GM23338 (cell line): ENCODE measurements at regions not wholly inside any gene's neighbourhood (a gene's known extent, or its start where the extent isn't known, plus 50 kb on each side); places are given as distances from the start of the nearest gene placed in this dataset.

Experiments
- ATAC-seq: fragments of 200-7000 bp; cut with Tn5 transposase; 3 replicates; pipeline ENCODE4 v1.9.1; 2020
- DNase-seq: peaks from one replicate; pipeline ENCODE4 v3.0.0-alpha.2; 2015; ENCODE audit warnings: low spot score
- H2AFZ ChIP-seq: fragments of 200-600 bp; sonication (generic); 2 replicates; pipeline ENCODE4 v1.8.0; 2016; ENCODE audit warnings: antibody characterized with exemption, mild to moderate bottlenecking, moderate library complexity
- H3F3A ChIP-seq: fragments of 200-600 bp; sonication (generic); replicated peaks from 2 replicates; pipeline ENCODE4 v1.8.0; 2017; ENCODE audit warnings: antibody characterized with exemption, mixed run types, low read depth
- H3K27ac ChIP-seq: fragments of 200-600 bp; sonication (generic); 2 replicates; pipeline ENCODE4 v1.6.1; 2016; ENCODE audit warnings: low read depth
- H3K27me3 ChIP-seq: fragments of 200-600 bp; sonication (generic); 2 replicates; pipeline ENCODE4 v1.8.0; 2016; ENCODE audit warnings: mild to moderate bottlenecking, mixed run types, moderate library complexity; ENCODE audit not compliant: insufficient read depth
- H3K36me3 ChIP-seq: fragments of 200-600 bp; sonication (generic); 2 replicates; pipeline ENCODE4 v1.8.0; 2016; ENCODE audit warnings: mild to moderate bottlenecking; ENCODE audit not compliant: insufficient read depth
- H3K4me1 ChIP-seq: fragments of 200-600 bp; sonication (generic); 2 replicates; pipeline ENCODE4 v1.8.0; 2016; ENCODE audit warnings: mild to moderate bottlenecking, moderate library complexity; ENCODE audit not compliant: insufficient read depth
- H3K4me2 ChIP-seq: fragments of 200-600 bp; sonication (generic); 2 replicates; pipeline ENCODE4 v1.7.1; 2017; ENCODE audit warnings: mixed run types
- H3K4me3 ChIP-seq: fragments of 200-600 bp; sonication (generic); 2 replicates; pipeline ENCODE4 v1.6.1; 2016; ENCODE audit warnings: mixed run types
- H3K79me2 ChIP-seq: fragments of 200-600 bp; sonication (generic); replicated peaks from 2 replicates; pipeline ENCODE4 v1.8.0; 2017; ENCODE audit warnings: mild to moderate bottlenecking; ENCODE audit not compliant: insufficient read depth
- H3K9me2 ChIP-seq: fragments of 200-600 bp; sonication (generic); 2 replicates; pipeline ENCODE4 v1.8.0; 2017; ENCODE audit not compliant: insufficient read depth
- H4K20me1 ChIP-seq: fragments of 200-600 bp; sonication (generic); replicated peaks from 2 replicates; pipeline ENCODE4 v1.8.0; 2017; ENCODE audit warnings: mild to moderate bottlenecking; ENCODE audit not compliant: insufficient read depth
- H3K27ac Mint-ChIP-seq: 2 replicates; pipeline ENCODE4 v1.8.0; 2020; ENCODE audit warnings: inconsistent platforms, mild to moderate bottlenecking, moderate library complexity, mixed read lengths
- H3K27me3 Mint-ChIP-seq: 3 replicates; pipeline ENCODE4 v1.8.0; 2022; ENCODE audit warnings: low read depth, mild to moderate bottlenecking, moderate library complexity, mixed read lengths, inconsistent platforms; ENCODE audit not compliant: insufficient read depth, poor library complexity
- H3K36me3 Mint-ChIP-seq: 3 replicates; pipeline ENCODE4 v1.8.0; 2021; ENCODE audit warnings: low read depth, mild to moderate bottlenecking, inconsistent platforms, moderate library complexity, mixed read lengths
- H3K4me1 Mint-ChIP-seq: 3 replicates; pipeline ENCODE4 v1.8.0; 2020; ENCODE audit warnings: mild to moderate bottlenecking, inconsistent platforms, mixed read lengths
- H3K4me3 Mint-ChIP-seq: 3 replicates; pipeline ENCODE4 v1.8.0; 2021; ENCODE audit warnings: moderate library complexity, mild to moderate bottlenecking, inconsistent platforms, mixed read lengths
- H3K9me3 Mint-ChIP-seq: 3 replicates; pipeline ENCODE4 v1.8.0; 2020; ENCODE audit warnings: moderate library complexity, mild to moderate bottlenecking, inconsistent platforms, mixed read lengths
- EZH2 ChIP-seq: fragments of 200-600 bp; sonication (generic); IDR thresholded peaks from one replicate; pipeline ENCODE4 v1.8.0; 2017; ENCODE audit warnings: antibody characterized with exemption, mild to moderate bottlenecking, low read depth; ENCODE audit not compliant: unreplicated experiment
- EZH2phosphoT487 ChIP-seq: fragments of 200-600 bp; sonication (generic); IDR thresholded peaks from one replicate; pipeline ENCODE4 v1.8.1; 2018; ENCODE audit warnings: antibody characterized with exemption; ENCODE audit not compliant: unreplicated experiment
- JUNB ChIP-seq: IDR thresholded peaks from one replicate; pipeline ENCODE4 v1.6.1; 2016; ENCODE audit warnings: antibody characterized with exemption; ENCODE audit not compliant: unreplicated experiment
- NANOG ChIP-seq: IDR thresholded peaks from 2 replicates; pipeline ENCODE4 v1.6.1; 2016; ENCODE audit warnings: antibody characterized with exemption, borderline replicate concordance
- STAT1 ChIP-seq: IDR thresholded peaks from one replicate; pipeline ENCODE4 v1.6.1; 2016; ENCODE audit warnings: antibody characterized with exemption; ENCODE audit not compliant: unreplicated experiment
- ZNF114 ChIP-seq: fragments of 250-450 bp; sonication (Bioruptor Pico); IDR thresholded peaks from 2 replicates; pipeline ENCODE4 v1.5.0; 2020; ENCODE audit warnings: mild to moderate bottlenecking, moderate library complexity
- ZNF331 ChIP-seq: fragments of 250-450 bp; sonication (Bioruptor Pico); IDR thresholded peaks from 2 replicates; pipeline ENCODE4 v1.5.0; 2020; ENCODE audit warnings: low read depth, mild to moderate bottlenecking, moderate library complexity
- TF ChIP-seq, protein P1 (sequence below): IDR thresholded peaks from 2 replicates; pipeline ENCODE4 v1.6.1; 2016; ENCODE audit warnings: antibody characterized with exemption
- TF ChIP-seq, protein P2 (sequence below), 2 experiments: fragments of 200-600 bp in 1 of 2; sonication (generic) in 1 of 2; conservative IDR thresholded peaks; 2 replicates each; pipeline versions ENCODE4 v1.5.1 to v1.6.1; 2016 to 2017; ENCODE audit warnings: antibody characterized with exemption in 2 of 2, low read depth in 2 of 2, mild to moderate bottlenecking in 2 of 2, moderate library complexity in 1 of 2
- TF ChIP-seq, protein P3 (sequence below): fragments of 250-450 bp; sonication (Bioruptor Pico); IDR thresholded peaks from 2 replicates; pipeline ENCODE4 v1.5.0; 2020; ENCODE audit warnings: mild to moderate bottlenecking, moderate library complexity

DNA sequence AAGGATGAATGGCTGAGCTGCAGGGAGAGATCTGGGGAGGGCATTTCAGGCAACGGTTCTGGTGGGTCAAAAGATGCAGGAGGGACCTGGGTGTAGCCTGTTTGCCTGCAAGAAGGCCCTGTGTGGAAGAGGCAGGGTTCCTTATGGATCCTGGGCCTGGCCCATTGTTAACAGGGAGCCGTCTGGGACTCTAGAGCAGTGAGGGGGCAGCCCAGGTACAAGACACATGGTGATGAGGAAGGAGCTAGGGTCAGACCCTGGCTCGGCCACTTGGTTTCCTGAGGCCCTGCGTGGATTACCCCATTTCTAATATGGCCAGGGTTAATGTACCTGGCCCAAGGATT, 124.9 kb downstream of the GLI2 start:
- H3K79me2 ChIP-seq: peaks cover 53% of the 10 kb centered on the region
- H3K4me2 ChIP-seq: no peak overlapping the region; the same call in 1 of the 2 replicates
- no peaks in the 10 kb centered on the region for H3K9me3 Mint-ChIP-seq
- peaks cover 44% of the 10 kb centered on the region for H3K4me1 ChIP-seq
- no peak overlapping the region for H3K4me3 Mint-ChIP-seq
- H3K4me1 Mint-ChIP-seq: peaks cover 78% of the 10 kb centered on the region
- no peaks in the 10 kb centered on the region for H3K36me3 ChIP-seq
- no peak overlapping the region for H3K27ac ChIP-seq
- H3F3A ChIP-seq: peaks cover 11% of the 10 kb centered on the region; the same call in 1 of the 2 replicates
- no peak for DNase-seq
- peaks cover 30% of the 10 kb centered on the region for H4K20me1 ChIP-seq
- no peak overlapping the region for H2AFZ ChIP-seq
- H3K27me3 ChIP-seq: no peaks in the 10 kb centered on the region
- TF ChIP-seq, protein P1, sequence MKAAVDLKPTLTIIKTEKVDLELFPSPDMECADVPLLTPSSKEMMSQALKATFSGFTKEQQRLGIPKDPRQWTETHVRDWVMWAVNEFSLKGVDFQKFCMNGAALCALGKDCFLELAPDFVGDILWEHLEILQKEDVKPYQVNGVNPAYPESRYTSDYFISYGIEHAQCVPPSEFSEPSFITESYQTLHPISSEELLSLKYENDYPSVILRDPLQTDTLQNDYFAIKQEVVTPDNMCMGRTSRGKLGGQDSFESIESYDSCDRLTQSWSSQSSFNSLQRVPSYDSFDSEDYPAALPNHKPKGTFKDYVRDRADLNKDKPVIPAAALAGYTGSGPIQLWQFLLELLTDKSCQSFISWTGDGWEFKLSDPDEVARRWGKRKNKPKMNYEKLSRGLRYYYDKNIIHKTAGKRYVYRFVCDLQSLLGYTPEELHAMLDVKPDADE: no peak
- no peak for TF ChIP-seq STAT1
- TF ChIP-seq NANOG: no peak
- peaks cover 30% of the 10 kb centered on the region for H3K27me3 Mint-ChIP-seq
- no peaks in the 10 kb centered on the region for H3K9me2 ChIP-seq
- H3K27ac Mint-ChIP-seq: no peak overlapping the region
- no peak for ATAC-seq
- peaks cover 5% of the 10 kb centered on the region; the same call in 2 of the 3 replicates for H3K36me3 Mint-ChIP-seq
- H3K4me3 ChIP-seq: no peak overlapping the region

DNA sequence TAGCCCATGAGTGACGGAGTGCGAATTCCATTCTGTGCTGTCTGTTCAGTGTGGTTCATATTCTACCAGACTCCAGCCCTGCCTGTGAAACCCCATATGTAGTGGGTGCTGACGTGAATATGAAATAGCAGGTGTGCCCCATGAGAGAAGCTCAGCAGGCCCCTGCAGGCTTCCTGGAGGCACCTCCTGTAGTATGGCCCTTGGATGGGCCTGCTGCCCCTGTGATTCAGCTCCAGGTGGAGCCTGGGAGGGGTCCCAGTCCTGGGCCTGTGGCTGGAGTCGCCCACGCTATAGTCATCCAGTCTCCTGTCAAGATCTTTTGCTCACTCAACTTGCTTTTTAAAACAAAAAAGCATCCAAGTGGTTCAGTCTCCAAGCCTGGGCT, 125.5 kb downstream of the GLI2 start:
- H3K4me2 ChIP-seq: peak overlapping the region; percentile 51; the same call in 1 of the 2 replicates
- H3K9me2 ChIP-seq: no peaks in the 10 kb centered on the region
- ATAC-seq: no peak
- H4K20me1 ChIP-seq: peaks cover 30% of the 10 kb centered on the region
- no peak overlapping the region for H3K27ac Mint-ChIP-seq
- H3F3A ChIP-seq: peaks cover 11% of the 10 kb centered on the region; the same call in 1 of the 2 replicates
- peaks cover 82% of the 10 kb centered on the region for H3K4me1 Mint-ChIP-seq
- peaks cover 44% of the 10 kb centered on the region for H3K4me1 ChIP-seq
- H3K27me3 ChIP-seq: no peaks in the 10 kb centered on the region
- no peak overlapping the region for H3K4me3 ChIP-seq
- no peak for TF ChIP-seq EZH2
- TF ChIP-seq EZH2phosphoT487: no peak
- TF ChIP-seq, protein P2, sequence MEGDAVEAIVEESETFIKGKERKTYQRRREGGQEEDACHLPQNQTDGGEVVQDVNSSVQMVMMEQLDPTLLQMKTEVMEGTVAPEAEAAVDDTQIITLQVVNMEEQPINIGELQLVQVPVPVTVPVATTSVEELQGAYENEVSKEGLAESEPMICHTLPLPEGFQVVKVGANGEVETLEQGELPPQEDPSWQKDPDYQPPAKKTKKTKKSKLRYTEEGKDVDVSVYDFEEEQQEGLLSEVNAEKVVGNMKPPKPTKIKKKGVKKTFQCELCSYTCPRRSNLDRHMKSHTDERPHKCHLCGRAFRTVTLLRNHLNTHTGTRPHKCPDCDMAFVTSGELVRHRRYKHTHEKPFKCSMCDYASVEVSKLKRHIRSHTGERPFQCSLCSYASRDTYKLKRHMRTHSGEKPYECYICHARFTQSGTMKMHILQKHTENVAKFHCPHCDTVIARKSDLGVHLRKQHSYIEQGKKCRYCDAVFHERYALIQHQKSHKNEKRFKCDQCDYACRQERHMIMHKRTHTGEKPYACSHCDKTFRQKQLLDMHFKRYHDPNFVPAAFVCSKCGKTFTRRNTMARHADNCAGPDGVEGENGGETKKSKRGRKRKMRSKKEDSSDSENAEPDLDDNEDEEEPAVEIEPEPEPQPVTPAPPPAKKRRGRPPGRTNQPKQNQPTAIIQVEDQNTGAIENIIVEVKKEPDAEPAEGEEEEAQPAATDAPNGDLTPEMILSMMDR (conservative IDR thresholded peaks at IDR 0.05; ENCODE audit: low read depth in 2 of 2): no peak
- no peak for TF ChIP-seq ZNF331 (CRISPR knock-in tag)
- TF ChIP-seq, protein P3, sequence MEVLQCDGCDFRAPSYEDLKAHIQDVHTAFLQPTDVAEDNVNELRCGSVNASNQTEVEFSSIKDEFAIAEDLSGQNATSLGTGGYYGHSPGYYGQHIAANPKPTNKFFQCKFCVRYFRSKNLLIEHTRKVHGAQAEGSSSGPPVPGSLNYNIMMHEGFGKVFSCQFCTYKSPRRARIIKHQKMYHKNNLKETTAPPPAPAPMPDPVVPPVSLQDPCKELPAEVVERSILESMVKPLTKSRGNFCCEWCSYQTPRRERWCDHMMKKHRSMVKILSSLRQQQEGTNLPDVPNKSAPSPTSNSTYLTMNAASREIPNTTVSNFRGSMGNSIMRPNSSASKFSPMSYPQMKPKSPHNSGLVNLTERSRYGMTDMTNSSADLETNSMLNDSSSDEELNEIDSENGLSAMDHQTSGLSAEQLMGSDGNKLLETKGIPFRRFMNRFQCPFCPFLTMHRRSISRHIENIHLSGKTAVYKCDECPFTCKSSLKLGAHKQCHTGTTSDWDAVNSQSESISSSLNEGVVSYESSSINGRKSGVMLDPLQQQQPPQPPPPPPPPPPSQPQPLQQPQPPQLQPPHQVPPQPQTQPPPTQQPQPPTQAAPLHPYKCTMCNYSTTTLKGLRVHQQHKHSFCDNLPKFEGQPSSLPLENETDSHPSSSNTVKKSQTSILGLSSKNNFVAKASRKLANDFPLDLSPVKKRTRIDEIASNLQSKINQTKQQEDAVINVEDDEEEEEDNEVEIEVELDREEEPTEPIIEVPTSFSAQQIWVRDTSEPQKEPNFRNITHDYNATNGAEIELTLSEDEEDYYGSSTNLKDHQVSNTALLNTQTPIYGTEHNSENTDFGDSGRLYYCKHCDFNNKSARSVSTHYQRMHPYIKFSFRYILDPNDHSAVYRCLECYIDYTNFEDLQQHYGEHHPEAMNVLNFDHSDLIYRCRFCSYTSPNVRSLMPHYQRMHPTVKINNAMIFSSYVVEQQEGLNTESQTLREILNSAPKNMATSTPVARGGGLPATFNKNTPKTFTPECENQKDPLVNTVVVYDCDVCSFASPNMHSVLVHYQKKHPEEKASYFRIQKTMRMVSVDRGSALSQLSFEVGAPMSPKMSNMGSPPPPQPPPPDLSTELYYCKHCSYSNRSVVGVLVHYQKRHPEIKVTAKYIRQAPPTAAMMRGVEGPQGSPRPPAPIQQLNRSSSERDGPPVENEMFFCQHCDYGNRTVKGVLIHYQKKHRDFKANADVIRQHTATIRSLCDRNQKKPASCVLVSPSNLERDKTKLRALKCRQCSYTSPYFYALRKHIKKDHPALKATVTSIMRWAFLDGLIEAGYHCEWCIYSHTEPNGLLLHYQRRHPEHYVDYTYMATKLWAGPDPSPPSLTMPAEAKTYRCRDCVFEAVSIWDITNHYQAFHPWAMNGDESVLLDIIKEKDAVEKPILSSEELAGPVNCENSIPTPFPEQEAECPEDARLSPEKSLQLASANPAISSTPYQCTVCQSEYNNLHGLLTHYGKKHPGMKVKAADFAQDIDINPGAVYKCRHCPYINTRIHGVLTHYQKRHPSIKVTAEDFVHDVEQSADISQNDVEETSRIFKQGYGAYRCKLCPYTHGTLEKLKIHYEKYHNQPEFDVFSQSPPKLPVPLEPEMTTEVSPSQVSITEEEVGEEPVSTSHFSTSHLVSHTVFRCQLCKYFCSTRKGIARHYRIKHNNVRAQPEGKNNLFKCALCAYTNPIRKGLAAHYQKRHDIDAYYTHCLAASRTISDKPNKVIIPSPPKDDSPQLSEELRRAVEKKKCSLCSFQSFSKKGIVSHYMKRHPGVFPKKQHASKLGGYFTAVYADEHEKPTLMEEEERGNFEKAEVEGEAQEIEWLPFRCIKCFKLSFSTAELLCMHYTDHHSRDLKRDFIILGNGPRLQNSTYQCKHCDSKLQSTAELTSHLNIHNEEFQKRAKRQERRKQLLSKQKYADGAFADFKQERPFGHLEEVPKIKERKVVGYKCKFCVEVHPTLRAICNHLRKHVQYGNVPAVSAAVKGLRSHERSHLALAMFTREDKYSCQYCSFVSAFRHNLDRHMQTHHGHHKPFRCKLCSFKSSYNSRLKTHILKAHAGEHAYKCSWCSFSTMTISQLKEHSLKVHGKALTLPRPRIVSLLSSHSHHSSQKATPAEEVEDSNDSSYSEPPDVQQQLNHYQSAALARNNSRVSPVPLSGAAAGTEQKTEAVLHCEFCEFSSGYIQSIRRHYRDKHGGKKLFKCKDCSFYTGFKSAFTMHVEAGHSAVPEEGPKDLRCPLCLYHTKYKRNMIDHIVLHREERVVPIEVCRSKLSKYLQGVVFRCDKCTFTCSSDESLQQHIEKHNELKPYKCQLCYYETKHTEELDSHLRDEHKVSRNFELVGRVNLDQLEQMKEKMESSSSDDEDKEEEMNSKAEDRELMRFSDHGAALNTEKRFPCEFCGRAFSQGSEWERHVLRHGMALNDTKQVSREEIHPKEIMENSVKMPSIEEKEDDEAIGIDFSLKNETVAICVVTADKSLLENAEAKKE: no peak
- TF ChIP-seq ZNF114 (CRISPR knock-in tag): no peak
- TF ChIP-seq JUNB: no peak
- H3K9me3 Mint-ChIP-seq: no peaks in the 10 kb centered on the region
- peaks cover 27% of the 10 kb centered on the region for H3K27me3 Mint-ChIP-seq
- no peak overlapping the region for H2AFZ ChIP-seq
- no peak overlapping the region for H3K4me3 Mint-ChIP-seq
- peaks cover 52% of the 10 kb centered on the region for H3K79me2 ChIP-seq
- no peak for DNase-seq
- peaks cover 5% of the 10 kb centered on the region; the same call in 2 of the 3 replicates for H3K36me3 Mint-ChIP-seq
- no peak overlapping the region for H3K27ac ChIP-seq
- H3K36me3 ChIP-seq: no peaks in the 10 kb centered on the region
